GM23338 (cell line): ENCODE measurements at regions not wholly inside any gene's neighbourhood (a gene's known extent, or its start where the extent isn't known, plus 50 kb on each side); places are given as distances from the start of the nearest gene placed in this dataset.

Source experiments
- ATAC-seq: fragments of 200-7000 bp; cut with Tn5 transposase; 3 replicates; pipeline ENCODE4 v1.9.1; 2020
- DNase-seq: peaks from one replicate; pipeline ENCODE4 v3.0.0-alpha.2; 2015; ENCODE audit warnings: low spot score
- H2AFZ ChIP-seq: fragments of 200-600 bp; sonication (generic); 2 replicates; pipeline ENCODE4 v1.8.0; 2016; ENCODE audit warnings: antibody characterized with exemption, mild to moderate bottlenecking, moderate library complexity
- H3F3A ChIP-seq: fragments of 200-600 bp; sonication (generic); replicated peaks from 2 replicates; pipeline ENCODE4 v1.8.0; 2017; ENCODE audit warnings: antibody characterized with exemption, mixed run types, low read depth
- H3K27ac ChIP-seq: fragments of 200-600 bp; sonication (generic); 2 replicates; pipeline ENCODE4 v1.6.1; 2016; ENCODE audit warnings: low read depth
- H3K27me3 ChIP-seq: fragments of 200-600 bp; sonication (generic); 2 replicates; pipeline ENCODE4 v1.8.0; 2016; ENCODE audit warnings: mild to moderate bottlenecking, mixed run types, moderate library complexity; ENCODE audit not compliant: insufficient read depth
- H3K36me3 ChIP-seq: fragments of 200-600 bp; sonication (generic); 2 replicates; pipeline ENCODE4 v1.8.0; 2016; ENCODE audit warnings: mild to moderate bottlenecking; ENCODE audit not compliant: insufficient read depth
- H3K4me1 ChIP-seq: fragments of 200-600 bp; sonication (generic); 2 replicates; pipeline ENCODE4 v1.8.0; 2016; ENCODE audit warnings: mild to moderate bottlenecking, moderate library complexity; ENCODE audit not compliant: insufficient read depth
- H3K4me2 ChIP-seq: fragments of 200-600 bp; sonication (generic); 2 replicates; pipeline ENCODE4 v1.7.1; 2017; ENCODE audit warnings: mixed run types
- H3K4me3 ChIP-seq: fragments of 200-600 bp; sonication (generic); 2 replicates; pipeline ENCODE4 v1.6.1; 2016; ENCODE audit warnings: mixed run types
- H3K79me2 ChIP-seq: fragments of 200-600 bp; sonication (generic); replicated peaks from 2 replicates; pipeline ENCODE4 v1.8.0; 2017; ENCODE audit warnings: mild to moderate bottlenecking; ENCODE audit not compliant: insufficient read depth
- H3K9me2 ChIP-seq: fragments of 200-600 bp; sonication (generic); 2 replicates; pipeline ENCODE4 v1.8.0; 2017; ENCODE audit not compliant: insufficient read depth
- H4K20me1 ChIP-seq: fragments of 200-600 bp; sonication (generic); replicated peaks from 2 replicates; pipeline ENCODE4 v1.8.0; 2017; ENCODE audit warnings: mild to moderate bottlenecking; ENCODE audit not compliant: insufficient read depth
- H3K27ac Mint-ChIP-seq: 2 replicates; pipeline ENCODE4 v1.8.0; 2020; ENCODE audit warnings: inconsistent platforms, mild to moderate bottlenecking, moderate library complexity, mixed read lengths
- H3K27me3 Mint-ChIP-seq: 3 replicates; pipeline ENCODE4 v1.8.0; 2022; ENCODE audit warnings: low read depth, mild to moderate bottlenecking, moderate library complexity, mixed read lengths, inconsistent platforms; ENCODE audit not compliant: insufficient read depth, poor library complexity
- H3K36me3 Mint-ChIP-seq: 3 replicates; pipeline ENCODE4 v1.8.0; 2021; ENCODE audit warnings: low read depth, mild to moderate bottlenecking, inconsistent platforms, moderate library complexity, mixed read lengths
- H3K4me1 Mint-ChIP-seq: 3 replicates; pipeline ENCODE4 v1.8.0; 2020; ENCODE audit warnings: mild to moderate bottlenecking, inconsistent platforms, mixed read lengths
- H3K4me3 Mint-ChIP-seq: 3 replicates; pipeline ENCODE4 v1.8.0; 2021; ENCODE audit warnings: moderate library complexity, mild to moderate bottlenecking, inconsistent platforms, mixed read lengths
- H3K9me3 Mint-ChIP-seq: 3 replicates; pipeline ENCODE4 v1.8.0; 2020; ENCODE audit warnings: moderate library complexity, mild to moderate bottlenecking, inconsistent platforms, mixed read lengths
- CREB1 ChIP-seq: fragments of 250-450 bp; sonication (Bioruptor Pico); IDR thresholded peaks from 2 replicates; pipeline ENCODE4 v1.5.0; 2020; ENCODE audit warnings: low read depth, mild to moderate bottlenecking, moderate library complexity
- CTCF ChIP-seq, 2 experiments: fragments of 200-600 bp in 1 of 2; sonication (generic) in 1 of 2; conservative IDR thresholded peaks; 2 replicates each; pipeline versions ENCODE4 v1.5.1 to v1.6.1; 2016 to 2017; ENCODE audit warnings: antibody characterized with exemption in 2 of 2, low read depth in 2 of 2, mild to moderate bottlenecking in 2 of 2, moderate library complexity in 1 of 2
- ETS1 ChIP-seq: IDR thresholded peaks from 2 replicates; pipeline ENCODE4 v1.6.1; 2016; ENCODE audit warnings: antibody characterized with exemption
- EZH2 ChIP-seq: fragments of 200-600 bp; sonication (generic); IDR thresholded peaks from one replicate; pipeline ENCODE4 v1.8.0; 2017; ENCODE audit warnings: antibody characterized with exemption, mild to moderate bottlenecking, low read depth; ENCODE audit not compliant: unreplicated experiment
- EZH2phosphoT487 ChIP-seq: fragments of 200-600 bp; sonication (generic); IDR thresholded peaks from one replicate; pipeline ENCODE4 v1.8.1; 2018; ENCODE audit warnings: antibody characterized with exemption; ENCODE audit not compliant: unreplicated experiment
- JUNB ChIP-seq: IDR thresholded peaks from one replicate; pipeline ENCODE4 v1.6.1; 2016; ENCODE audit warnings: antibody characterized with exemption; ENCODE audit not compliant: unreplicated experiment
- NANOG ChIP-seq: IDR thresholded peaks from 2 replicates; pipeline ENCODE4 v1.6.1; 2016; ENCODE audit warnings: antibody characterized with exemption, borderline replicate concordance
- POLR2AphosphoS5 ChIP-seq: IDR thresholded peaks from 2 replicates; pipeline ENCODE4 v1.6.1; 2016; ENCODE audit warnings: antibody characterized with exemption, low read depth
- REST ChIP-seq: IDR thresholded peaks from one replicate; pipeline ENCODE4 v1.6.1; 2018; ENCODE audit warnings: antibody characterized with exemption; ENCODE audit not compliant: unreplicated experiment
- STAT1 ChIP-seq: IDR thresholded peaks from one replicate; pipeline ENCODE4 v1.6.1; 2016; ENCODE audit warnings: antibody characterized with exemption; ENCODE audit not compliant: unreplicated experiment
- ZNF114 ChIP-seq: fragments of 250-450 bp; sonication (Bioruptor Pico); IDR thresholded peaks from 2 replicates; pipeline ENCODE4 v1.5.0; 2020; ENCODE audit warnings: mild to moderate bottlenecking, moderate library complexity
- ZNF331 ChIP-seq: fragments of 250-450 bp; sonication (Bioruptor Pico); IDR thresholded peaks from 2 replicates; pipeline ENCODE4 v1.5.0; 2020; ENCODE audit warnings: low read depth, mild to moderate bottlenecking, moderate library complexity
- ZNF462 ChIP-seq: fragments of 250-450 bp; sonication (Bioruptor Pico); IDR thresholded peaks from 2 replicates; pipeline ENCODE4 v1.5.0; 2020; ENCODE audit warnings: mild to moderate bottlenecking, moderate library complexity

- no peaks in the 10 kb centered on the region for H3K27me3 ChIP-seq
- no peak overlapping the region for H3K27ac ChIP-seq
- no peak for ATAC-seq
- peak overlapping the region; percentile 92 for H3K27ac Mint-ChIP-seq
- no peak for TF ChIP-seq NANOG
- no peak for TF ChIP-seq ETS1
- no peak for TF ChIP-seq EZH2phosphoT487
- TF ChIP-seq ZNF462 (CRISPR knock-in tag): no peak
- TF ChIP-seq ZNF331 (CRISPR knock-in tag): no peak
- no peak for TF ChIP-seq ZNF114 (CRISPR knock-in tag)
- no peak for TF ChIP-seq EZH2
- no peak for TF ChIP-seq REST
- TF ChIP-seq STAT1: no peak
- no peak for TF ChIP-seq POLR2AphosphoS5
- no peak for TF ChIP-seq JUNB
- no peak for TF ChIP-seq CTCF (conservative IDR thresholded peaks at IDR 0.05; ENCODE audit: low read depth in 2 of 2)
- TF ChIP-seq CREB1: no peak
- no peaks in the 10 kb centered on the region for H3K79me2 ChIP-seq
- DNase-seq: no peak
- H2AFZ ChIP-seq: peak overlapping the region; percentile 67; the same call in 1 of the 2 replicates
- H3K4me2 ChIP-seq: no peak overlapping the region
- H3K27me3 Mint-ChIP-seq: no peaks in the 10 kb centered on the region
- H3K4me1 ChIP-seq: no peaks in the 10 kb centered on the region
- no peak overlapping the region for H3K4me3 Mint-ChIP-seq
- H3K36me3 ChIP-seq: no peaks in the 10 kb centered on the region
- H4K20me1 ChIP-seq: no peaks in the 10 kb centered on the region
- no peaks in the 10 kb centered on the region for H3K36me3 Mint-ChIP-seq
- H3K9me2 ChIP-seq: no peaks in the 10 kb centered on the region; the same call in 1 of the 2 replicates
- H3K9me3 Mint-ChIP-seq: no peaks in the 10 kb centered on the region
- H3K4me1 Mint-ChIP-seq: peaks cover 7% of the 10 kb centered on the region
- no peaks in the 10 kb centered on the region for H3F3A ChIP-seq
- H3K4me3 ChIP-seq: no peak overlapping the region
These were observed 425.8 kb upstream of the MDFIC2 start for GRCh38 chr3:70738291-70738681.
